HG03135 (cell line): ENCODE measurements at regions not wholly inside any gene's neighbourhood (a gene's known extent, or its start where the extent isn't known, plus 50 kb on each side); places are given as distances from the start of the nearest gene placed in this dataset.

ENCODE experiments used
- ATAC-seq: cut with Tn5 transposase; IDR thresholded peaks from one replicate; pipeline ENCODE4 v1.9.1; 2021; ENCODE audit warnings: mild to moderate bottlenecking, moderate library complexity; ENCODE audit not compliant: unreplicated experiment

- no peak for ATAC-seq
These were observed 2127.8 kb upstream of the CELF4 start for GRCh38 chr18:39693359-39693758.

GRCh38 chr18:39692367-39693015, 2126.9 kb upstream of the CELF4 start:
- no peak for ATAC-seq

GRCh38 chr18:39685303-39685902, 2119.8 kb upstream of the CELF4 start:
- ATAC-seq, result no peak

- ATAC-seq, result no peak
These were observed 2115.5 kb upstream of the CELF4 start for GRCh38 chr18:39681061-39681460.

GRCh38 chr18:39675906-39676305, 2110.3 kb upstream of the CELF4 start:
- ATAC-seq, result no peak

- no peak for ATAC-seq
These were observed 2109.8 kb upstream of the CELF4 start for GRCh38 chr18:39675368-39675767.

GRCh38 chr18:39672171-39672570, 2106.6 kb upstream of the CELF4 start:
- no peak for ATAC-seq

- no peak for ATAC-seq
These were observed 2102.3 kb upstream of the CELF4 start for GRCh38 chr18:39667905-39668304.

- no peak for ATAC-seq
These were observed 2100.9 kb upstream of the CELF4 start for GRCh38 chr18:39666541-39666940.

GRCh38 chr18:39661856-39662366, 2096.3 kb upstream of the CELF4 start:
- no peak for ATAC-seq

- ATAC-seq, result no peak
These were observed 2094.5 kb upstream of the CELF4 start for GRCh38 chr18:39660141-39660540.

GRCh38 chr18:39655341-39655740, 2089.7 kb upstream of the CELF4 start:
- no peak for ATAC-seq

GRCh38 chr18:39653221-39653620, 2087.6 kb upstream of the CELF4 start:
- no peak for ATAC-seq

- ATAC-seq, result no peak
These were observed 2083.0 kb upstream of the CELF4 start for GRCh38 chr18:39648616-39649015.

- ATAC-seq, result no peak
These were observed 2082.3 kb upstream of the CELF4 start for GRCh38 chr18:39647627-39648534.

- no peak for ATAC-seq
These were observed 2072.6 kb upstream of the CELF4 start for GRCh38 chr18:39638224-39638623.

GRCh38 chr18:39636931-39637330, 2071.3 kb upstream of the CELF4 start:
- no peak for ATAC-seq

- ATAC-seq, result no peak
These were observed 2070.4 kb upstream of the CELF4 start for GRCh38 chr18:39635966-39636365.

GRCh38 chr18:39635192-39635591, 2069.6 kb upstream of the CELF4 start:
- no peak for ATAC-seq

- ATAC-seq, result no peak
These were observed 2062.3 kb upstream of the CELF4 start for GRCh38 chr18:39627936-39628335.

- ATAC-seq, result no peak
These were observed 2059.4 kb upstream of the CELF4 start for GRCh38 chr18:39624961-39625360.

- ATAC-seq, result no peak
These were observed 2056.8 kb upstream of the CELF4 start for GRCh38 chr18:39622431-39622830.
